GM12878 (cell line): ENCODE measurements at regions not wholly inside any gene's neighbourhood (a gene's known extent, or its start where the extent isn't known, plus 50 kb on each side); places are given as distances from the start of the nearest gene placed in this dataset.

ENCODE experiments used
- ATAC-seq: fragments of 200-7000 bp; cut with Tn5 transposase; 3 replicates; pipeline ENCODE4 v1.9.1; 2020; ENCODE audit warnings: mild to moderate bottlenecking, moderate library complexity
- BruUV-seq: library from RNA; stranded (reverse); fragments of 400-500 nt; replicated peaks from 2 replicates; lab custom pipeline; 2021; lab: Mats Ljungman, UMichigan
- CTCF ChIA-PET: fragments of 300-600 bp; sonication (Branson Sonifier 250); formaldehyde crosslinking; extraction: SDS; loops from one replicate; lab custom pipeline; 2021; ENCODE audit warnings: inconsistent platforms; lab: Yijun Ruan, JAX
- POLR2A ChIA-PET: fragments of 350-600 bp; formaldehyde crosslinking; extraction: SDS; loops from one replicate; lab custom pipeline; 2021; ENCODE audit warnings: inconsistent platforms; lab: Charles Lee
- RAD21 ChIA-PET: fragments of 300-600 bp; sonication (Branson Sonifier 250); formaldehyde crosslinking; loops from one replicate; lab custom pipeline; 2023; ENCODE audit warnings: antibody characterized with exemption; ENCODE audit not compliant: unreplicated experiment; lab: Charles Lee
- SMC1A ChIA-PET: fragments of 300-600 bp; sonication (Branson Sonifier 250); formaldehyde crosslinking; loops from one replicate; lab custom pipeline; 2023; ENCODE audit not compliant: unreplicated experiment, uncharacterized antibody; lab: Charles Lee
- DNase-seq: peaks from one replicate; pipeline ENCODE4 v3.0.0-alpha.2; 2011; ENCODE audit warnings: low read depth, low spot score
- FAIRE-seq: peaks from 3 replicates; lab custom pipeline; 2011; peaks lifted over from hg19 to GRCh38; lab: Jason Lieb, UNC
- H2AFZ ChIP-seq: 2 replicates; pipeline ENCODE4 v1.6.0; 2011; ENCODE audit warnings: low read depth, low read length, control low read depth; ENCODE audit not compliant: control insufficient read depth
- H3K27ac ChIP-seq: 2 replicates; pipeline ENCODE4 v1.5.1; 2011; ENCODE audit warnings: control low read depth; ENCODE audit not compliant: control insufficient read depth, insufficient read depth
- H3K27me3 ChIP-seq, 2 experiments: replicated peaks in 1 of 2; 2 replicates each; pipeline versions ENCODE4 v1.6.0 to v1.6.1; 2011; ENCODE audit warnings: low read length in 1 of 2; ENCODE audit not compliant: control insufficient read depth in 2 of 2, insufficient read depth in 2 of 2
- H3K36me3 ChIP-seq, 2 experiments: 2 replicates each; pipeline ENCODE4 v1.5.1; 2011; ENCODE audit warnings: low read length in 1 of 2; ENCODE audit not compliant: control insufficient read depth in 2 of 2, insufficient read depth in 2 of 2
- H3K4me1 ChIP-seq: 2 replicates; pipeline ENCODE4 v1.6.1; 2011; ENCODE audit warnings: mild to moderate bottlenecking, low read length, moderate library complexity, mixed read lengths; ENCODE audit not compliant: control insufficient read depth, insufficient read depth
- H3K4me2 ChIP-seq: 2 replicates; pipeline ENCODE4 v1.6.0; 2011; ENCODE audit warnings: control low read depth; ENCODE audit not compliant: control insufficient read depth, insufficient read depth
- H3K4me3 ChIP-seq: fragments of 200-600 bp; sonication (generic); 2 replicates; pipeline ENCODE4 v1.5.1; 2016
- H3K79me2 ChIP-seq: 2 replicates; pipeline ENCODE4 v1.6.0; 2011; ENCODE audit warnings: low read length; ENCODE audit not compliant: control insufficient read depth, insufficient read depth
- H3K9ac ChIP-seq: 2 replicates; pipeline ENCODE4 v1.8.0; 2011; ENCODE audit warnings: low read length, control low read depth, mixed read lengths; ENCODE audit not compliant: control insufficient read depth, insufficient read depth
- H3K9me3 ChIP-seq: replicated peaks from 3 replicates; pipeline ENCODE4 v1.5.1; 2011; ENCODE audit warnings: mild to moderate bottlenecking, low read length; ENCODE audit not compliant: control insufficient read depth, insufficient read depth
- H4K20me1 ChIP-seq: 2 replicates; pipeline ENCODE4 v1.6.0; 2011; ENCODE audit not compliant: control insufficient read depth, insufficient read depth
- BCL11A ChIP-seq: IDR thresholded peaks from 2 replicates; pipeline ENCODE4 v1.6.1; 2011; ENCODE audit warnings: low read depth, low read length
- CBX5 ChIP-seq: sonication (generic); IDR thresholded peaks from 2 replicates; pipeline ENCODE4 v1.6.1; 2016; ENCODE audit warnings: low read depth, moderate library complexity, mild to moderate bottlenecking, inconsistent platforms
- IKZF1 ChIP-seq: fragments of 450-650 bp; conservative IDR thresholded peaks from 2 replicates; pipeline ENCODE4 v1.6.1; 2017; ENCODE audit warnings: antibody characterized with exemption, mild to moderate bottlenecking
- MYC ChIP-seq: IDR thresholded peaks from 2 replicates; pipeline ENCODE4 v1.6.1; 2011; ENCODE audit warnings: mild to moderate bottlenecking, low read length, moderate library complexity, inconsistent platforms; ENCODE audit not compliant: insufficient read depth, insufficient replicate concordance, insufficient read length, severe bottlenecking
- NR2C2 ChIP-seq: IDR thresholded peaks from 2 replicates; pipeline ENCODE4 v1.6.1; 2011; ENCODE audit warnings: borderline replicate concordance, low read depth; ENCODE audit not compliant: control insufficient read depth, insufficient read length
- NRF1 ChIP-seq: conservative IDR thresholded peaks from 2 replicates; pipeline ENCODE4 v1.6.1; 2011; ENCODE audit warnings: mild to moderate bottlenecking, low read depth, low read length, improper control_type of control experiment
- RBBP5 ChIP-seq: fragments of 200-600 bp; sonication (generic); conservative IDR thresholded peaks from 2 replicates; pipeline ENCODE4 v1.6.1; 2016
- REST ChIP-seq: IDR thresholded peaks from 2 replicates; pipeline ENCODE4 v1.6.1; 2012; ENCODE audit warnings: mild to moderate bottlenecking, low read depth, low read length
- TCF3 ChIP-seq: IDR thresholded peaks from 2 replicates; pipeline ENCODE4 v1.6.1; 2012; ENCODE audit warnings: low read depth, mild to moderate bottlenecking, low read length, borderline replicate concordance; ENCODE audit not compliant: insufficient read depth
- ZNF384 ChIP-seq: IDR thresholded peaks from 2 replicates; pipeline ENCODE4 v1.6.1; 2012; ENCODE audit warnings: low read depth, mild to moderate bottlenecking, low read length, improper control_type of control experiment, borderline replicate concordance
- WGBS: methylation state at CpG from one replicate; pipeline ENCODE4 v1.1.6; 2016; ENCODE audit warnings: low lambda C conversion rate; ENCODE audit not compliant: insufficient replicate concordance, insufficient coverage; ENCODE audit errors: missing lambda C conversion rate; 5-methylcytosine and 5-hydroxymethylcytosine counted together
- in situ Hi-C: fragments of 300-500 bp; cut with MboI; formaldehyde crosslinking; loops from 9 replicates; pipeline ENCODE4 v1.14.3; 2018; ENCODE audit warnings: mixed read lengths
- intact Hi-C: fragments of 100-400 bp; cut with micrococcal nuclease; formaldehyde crosslinking; loops from one replicate; pipeline ENCODE4 v1.14.2; 2022; ENCODE audit not compliant: unreplicated experiment
- TF ChIP-seq, protein P1 (sequence below): fragments of 450-650 bp; IDR thresholded peaks from 2 replicates; pipeline ENCODE4 v1.6.1; 2016; ENCODE audit warnings: mild to moderate bottlenecking

DNA sequence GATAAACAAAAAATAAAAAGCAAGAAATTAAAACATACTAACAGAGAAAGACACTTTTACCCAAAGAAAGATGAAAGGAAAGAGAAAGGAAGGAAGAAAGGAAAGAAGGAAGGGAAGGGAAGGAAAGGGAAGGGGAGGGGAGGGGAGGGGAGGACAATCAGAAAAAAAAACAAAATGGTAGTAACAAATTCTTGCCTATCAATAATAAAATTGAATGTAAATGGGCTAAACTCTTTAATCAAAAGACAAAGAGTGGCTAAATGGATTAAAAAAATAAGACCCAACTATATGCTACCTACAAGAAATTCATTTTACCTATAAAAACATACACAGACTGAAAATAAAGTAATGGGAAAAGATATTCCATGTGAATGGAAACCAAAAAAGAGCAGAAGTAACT, 372.9 kb upstream of the NFIA start:
- Histone ChIP-seq H3K79me2 (no peaks in the 10 kb centered on the region), H3K27me3 (no peaks in the 10 kb centered on the region), H3K9ac (no peak overlapping the region), H3K36me3 (no peaks in the 10 kb centered on the region), H3K4me1 (no peaks in the 10 kb centered on the region), H3K4me2 (no peak overlapping the region), H2AFZ (no peak overlapping the region), H3K27ac (no peak overlapping the region), H3K9me3 (no peaks in the 10 kb centered on the region), H3K4me3 (no peak overlapping the region), H4K20me1 (no peaks in the 10 kb centered on the region)
- in situ Hi-C loops, result no loop called here
- ChIA-PET SMC1A (interaction anchor here (0.6 kb wide), 1 partner anchor 34 kb away, joined by 4 read pairs; no protein-coding TSS in a partner anchor), RAD21 (no interaction called here), CTCF (no interaction called here), POLR2A (no interaction called here)
- intact Hi-C loops, result no loop called here
- no TSS peak for BruUV-seq
- DNase-seq (no peak), ATAC-seq (no peak), FAIRE-seq (no peak)
- TF ChIP-seq IKZF1, result no peak
- no peak for TF ChIP-seq MYC

GRCh38 chr1:60705026-60705425, 377.3 kb upstream of the NFIA start:
- CTCF ChIA-PET, result no interaction called here
- Histone ChIP-seq H3K27ac (no peak overlapping the region), H2AFZ (no peak overlapping the region), H3K4me3 (no peak overlapping the region), H3K4me1 (no peaks in the 10 kb centered on the region), H3K4me2 (no peak overlapping the region), H3K9me3 (no peaks in the 10 kb centered on the region), H3K27me3 (no peaks in the 10 kb centered on the region), H4K20me1 (no peaks in the 10 kb centered on the region), H3K79me2 (no peaks in the 10 kb centered on the region), H3K36me3 (no peaks in the 10 kb centered on the region), H3K9ac (no peak overlapping the region)
- ATAC-seq, result no peak
- WGBS, result 0% methylated on average over 2 of the region's 2 CpGs
- POLR2A ChIA-PET, result no interaction called here
- FAIRE-seq, result no peak
- RAD21 ChIA-PET, result no interaction called here
- SMC1A ChIA-PET, result no interaction called here
- in situ Hi-C loops, result no loop called here
- no TSS peak for BruUV-seq
- DNase-seq, result no peak
- intact Hi-C loops, result no loop called here
- TF ChIP-seq BCL11A, result no peak
- no peak for TF ChIP-seq CBX5
- TF ChIP-seq RBBP5, result no peak
- no peak for TF ChIP-seq TCF3
- TF ChIP-seq, protein P1, sequence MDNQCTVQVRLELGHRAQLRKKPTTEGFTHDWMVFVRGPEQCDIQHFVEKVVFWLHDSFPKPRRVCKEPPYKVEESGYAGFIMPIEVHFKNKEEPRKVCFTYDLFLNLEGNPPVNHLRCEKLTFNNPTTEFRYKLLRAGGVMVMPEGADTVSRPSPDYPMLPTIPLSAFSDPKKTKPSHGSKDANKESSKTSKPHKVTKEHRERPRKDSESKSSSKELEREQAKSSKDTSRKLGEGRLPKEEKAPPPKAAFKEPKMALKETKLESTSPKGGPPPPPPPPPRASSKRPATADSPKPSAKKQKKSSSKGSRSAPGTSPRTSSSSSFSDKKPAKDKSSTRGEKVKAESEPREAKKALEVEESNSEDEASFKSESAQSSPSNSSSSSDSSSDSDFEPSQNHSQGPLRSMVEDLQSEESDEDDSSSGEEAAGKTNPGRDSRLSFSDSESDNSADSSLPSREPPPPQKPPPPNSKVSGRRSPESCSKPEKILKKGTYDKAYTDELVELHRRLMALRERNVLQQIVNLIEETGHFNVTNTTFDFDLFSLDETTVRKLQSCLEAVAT, result no peak
- no peak for TF ChIP-seq NR2C2
- TF ChIP-seq NRF1, result no peak
- TF ChIP-seq ZNF384, result no peak
- TF ChIP-seq REST, result no peak
